ELF-1 (cell line): ENCODE measurements at regions not wholly inside any gene's neighbourhood (a gene's known extent, or its start where the extent isn't known, plus 50 kb on each side); places are given as distances from the start of the nearest gene placed in this dataset.

ENCODE experiments used
- DNase-seq: peaks from one replicate; pipeline ENCODE4 v3.0.0-alpha.2; 2016; ENCODE audit warnings: low read depth, low spot score

DNA sequence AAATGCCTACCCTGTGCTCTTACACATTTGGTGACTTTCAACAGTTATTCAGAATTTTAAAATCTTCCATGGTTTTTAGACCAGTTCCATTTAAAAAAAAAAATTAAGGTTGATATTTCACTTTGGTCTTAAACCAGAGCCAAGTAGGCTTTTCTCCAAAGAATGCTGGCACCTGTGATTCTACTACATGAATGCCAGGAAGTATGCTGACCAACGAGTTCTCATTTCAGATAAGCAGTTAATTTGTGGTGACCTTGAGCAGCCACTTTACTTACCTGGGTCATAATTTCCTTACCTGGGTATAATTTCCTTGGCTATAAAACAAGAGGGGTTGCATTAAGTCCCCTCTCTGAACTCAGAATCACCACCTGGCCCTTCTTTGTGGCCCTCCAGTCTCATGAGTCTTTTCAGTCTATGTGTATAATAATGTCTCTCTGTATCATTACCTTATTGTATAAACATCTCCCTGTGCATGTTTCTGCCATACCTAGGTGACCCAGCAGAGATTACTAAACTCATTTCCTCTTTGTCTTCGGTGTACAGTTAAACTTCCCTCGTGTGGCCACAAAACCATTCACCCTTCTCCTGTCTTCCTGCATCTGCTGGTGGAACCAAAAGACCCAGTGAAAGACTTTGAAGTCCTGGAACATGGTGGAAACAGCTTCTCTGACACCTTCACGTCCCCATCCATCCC, 139.1 kb upstream of the DPT start:
- DNase-seq = no peak

DNA sequence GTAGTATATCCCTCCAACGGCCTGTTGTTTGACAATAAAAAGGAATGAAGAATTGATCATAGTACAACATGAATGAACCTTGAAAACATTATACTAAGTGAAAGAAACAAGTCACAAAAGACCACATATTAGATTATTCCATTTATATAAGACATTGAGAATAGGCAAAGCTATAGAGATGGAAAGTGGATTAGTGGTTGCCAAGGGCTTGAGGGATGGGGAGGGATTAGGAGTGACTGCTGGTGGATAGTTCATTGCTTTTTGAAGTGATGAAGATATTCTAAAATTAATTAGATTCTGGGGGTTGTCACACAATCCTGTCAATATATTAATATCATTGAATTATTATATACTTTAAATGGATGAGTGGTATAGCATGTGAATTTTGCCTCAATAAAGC, 142.5 kb upstream of the DPT start:
- DNase-seq = no peak

DNA sequence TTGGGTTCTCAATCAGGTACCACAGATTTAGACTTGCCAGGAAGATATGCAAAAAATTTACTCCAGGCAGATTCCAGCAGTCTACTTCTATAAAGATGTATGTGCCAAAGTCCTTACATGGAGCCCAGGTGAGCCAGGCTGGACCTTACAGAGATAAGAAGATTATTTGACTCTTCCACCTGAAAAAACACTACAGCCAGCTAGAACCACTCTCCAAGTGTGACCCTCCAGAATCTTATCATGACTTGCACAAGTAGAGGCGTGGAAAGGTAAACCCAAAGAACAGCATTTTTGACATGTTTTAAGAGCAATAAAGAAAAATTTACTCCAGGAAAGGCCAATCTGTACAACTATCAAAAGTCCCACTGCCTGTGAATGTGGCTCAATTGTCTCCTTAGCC, 146.8 kb upstream of the DPT start:
- DNase-seq = no peak

DNA sequence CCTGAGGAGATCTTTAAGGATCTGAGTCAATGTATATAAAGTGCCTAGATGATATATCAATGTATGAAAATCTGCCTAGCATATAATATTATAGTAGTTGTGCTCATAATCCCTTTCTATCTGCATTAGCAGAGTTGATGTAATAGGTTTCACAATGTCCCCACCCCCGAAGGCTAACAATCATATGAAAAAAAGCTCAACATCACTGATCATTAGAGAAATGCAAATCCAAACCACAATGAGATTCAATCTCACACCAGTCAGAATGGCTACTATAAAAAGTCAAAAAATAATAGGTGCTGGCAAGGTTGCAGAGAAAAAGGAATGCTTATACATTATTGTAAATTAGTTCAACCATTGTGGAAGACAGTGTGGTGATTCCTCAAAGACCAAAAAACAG, 147.8 kb upstream of the DPT start:
- no peak for DNase-seq

DNA sequence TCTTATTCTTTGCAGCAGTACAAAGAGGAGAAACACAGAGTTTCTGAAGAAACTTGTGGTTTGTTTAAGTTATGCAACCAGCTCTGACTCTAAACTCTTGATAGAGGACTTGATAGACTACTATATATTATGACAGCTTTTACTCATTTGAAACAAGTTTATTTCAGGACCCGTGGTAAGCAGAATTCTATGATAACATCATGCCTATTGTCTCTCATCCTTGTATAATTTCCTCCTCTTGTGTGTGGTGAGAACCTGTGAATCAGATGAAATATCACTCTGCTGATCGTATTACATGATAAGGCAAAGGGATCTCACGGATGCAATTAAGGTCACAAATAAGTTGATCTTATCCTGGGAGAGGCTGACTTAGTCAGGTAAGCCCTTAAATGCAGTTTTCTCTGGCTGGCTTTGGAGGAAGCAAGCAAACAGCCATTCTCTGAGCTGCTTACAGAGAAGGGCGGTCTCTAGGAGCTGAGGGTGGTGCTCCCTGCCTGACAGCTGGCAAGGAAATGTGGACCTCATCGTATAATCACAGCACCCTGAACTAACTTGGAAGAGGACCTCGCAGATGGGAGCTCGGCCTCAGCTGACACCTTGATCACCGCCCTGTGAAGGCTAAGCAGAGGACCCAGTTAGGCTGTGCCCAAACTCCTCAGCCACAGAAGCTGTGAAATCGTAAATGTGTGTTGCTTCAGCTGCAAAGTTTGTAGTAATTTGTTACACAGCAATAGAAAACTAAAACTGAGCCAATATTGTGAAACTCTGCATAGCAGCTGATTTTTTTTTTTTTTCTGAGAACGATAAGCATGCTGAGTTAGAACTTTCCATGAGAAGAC, 151.1 kb upstream of the DPT start:
- DNase-seq = no peak

DNA sequence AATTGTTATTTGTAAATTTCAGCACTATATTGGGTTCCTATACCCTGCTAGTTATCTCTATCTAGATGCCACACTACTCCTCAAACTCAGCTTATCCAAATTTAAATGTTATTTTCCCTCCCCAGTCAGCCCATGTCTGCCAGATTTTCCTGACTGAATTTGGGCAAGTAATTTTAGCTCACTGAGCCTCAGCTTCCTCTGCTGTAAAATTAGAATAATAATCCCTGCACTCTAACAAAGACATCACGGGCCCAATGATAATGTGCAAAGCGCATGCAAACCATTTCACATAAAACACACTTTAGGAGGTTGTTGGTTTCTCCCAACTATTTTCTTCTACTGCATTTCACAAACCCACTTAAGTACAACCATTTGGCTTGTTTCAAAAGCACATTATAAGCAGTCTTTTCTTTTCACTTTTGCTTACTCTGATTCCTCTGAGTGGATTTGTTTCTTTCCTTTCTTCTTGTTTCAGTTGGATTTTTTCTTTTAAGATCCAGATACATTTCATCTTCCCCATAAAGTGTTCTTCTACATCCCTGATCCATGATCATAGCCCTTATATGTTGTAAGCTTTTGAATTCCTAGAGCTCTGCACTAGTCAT, 152.8 kb upstream of the DPT start:
- DNase-seq = no peak

DNA sequence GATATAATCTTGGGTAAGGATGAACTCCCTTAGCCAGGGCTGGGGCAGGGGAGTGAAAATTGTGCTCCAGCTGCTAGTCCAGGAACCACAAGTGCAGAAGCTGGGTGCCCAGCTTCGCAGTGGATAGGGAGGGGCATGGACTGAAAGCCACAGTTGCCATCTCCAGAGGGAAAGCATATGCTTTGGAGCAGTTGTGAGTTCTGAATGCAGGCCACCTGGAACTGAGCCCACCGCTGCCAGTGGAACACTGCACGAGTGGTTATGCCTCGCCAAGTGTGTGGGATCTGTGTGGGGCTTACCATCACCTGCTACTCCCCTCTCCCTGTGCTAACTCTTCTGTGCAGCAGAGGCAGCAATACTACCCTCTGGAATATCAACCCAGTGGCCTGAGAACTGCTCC, 158.4 kb upstream of the DPT start:
- no peak for DNase-seq

DNA sequence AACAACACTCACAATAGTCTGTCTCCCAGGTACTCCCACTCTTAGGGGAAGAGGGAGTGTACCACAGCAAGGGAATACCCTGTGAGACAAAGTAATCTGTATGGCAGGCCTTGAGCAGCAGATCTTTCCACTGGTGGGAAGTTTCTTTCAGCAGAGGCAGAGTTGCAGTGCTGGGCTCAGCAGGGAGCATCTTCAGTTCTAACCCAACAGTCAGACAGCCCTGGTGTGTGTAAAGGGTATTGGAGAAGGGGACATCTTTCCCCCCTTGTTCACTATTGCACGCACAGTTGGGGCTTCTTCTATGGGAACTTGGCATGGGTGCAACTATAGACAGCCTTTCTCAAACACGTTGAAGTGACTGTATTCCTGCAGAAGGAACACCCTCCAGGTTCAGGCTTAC, 159.4 kb upstream of the DPT start:
- no peak for DNase-seq

DNA sequence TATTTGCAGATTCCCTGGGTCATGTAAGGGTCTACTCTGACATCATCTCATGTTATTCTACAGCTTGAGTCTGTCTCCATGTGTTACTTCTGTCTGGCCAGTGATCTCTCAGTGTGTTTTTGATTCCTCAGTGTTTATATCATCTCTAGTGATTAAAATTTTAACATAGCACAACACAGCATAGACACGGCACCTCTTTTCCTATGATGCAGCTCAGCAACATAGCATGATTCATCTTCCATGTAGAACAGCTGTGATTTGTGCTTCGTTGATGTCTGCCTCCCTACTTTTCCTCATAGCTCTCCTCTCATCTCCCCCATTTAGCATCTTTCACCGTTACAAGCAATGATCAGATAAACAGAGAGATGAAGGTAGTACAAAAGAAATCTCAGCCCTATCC, 163.9 kb upstream of the DPT start:
- DNase-seq = no peak

DNA sequence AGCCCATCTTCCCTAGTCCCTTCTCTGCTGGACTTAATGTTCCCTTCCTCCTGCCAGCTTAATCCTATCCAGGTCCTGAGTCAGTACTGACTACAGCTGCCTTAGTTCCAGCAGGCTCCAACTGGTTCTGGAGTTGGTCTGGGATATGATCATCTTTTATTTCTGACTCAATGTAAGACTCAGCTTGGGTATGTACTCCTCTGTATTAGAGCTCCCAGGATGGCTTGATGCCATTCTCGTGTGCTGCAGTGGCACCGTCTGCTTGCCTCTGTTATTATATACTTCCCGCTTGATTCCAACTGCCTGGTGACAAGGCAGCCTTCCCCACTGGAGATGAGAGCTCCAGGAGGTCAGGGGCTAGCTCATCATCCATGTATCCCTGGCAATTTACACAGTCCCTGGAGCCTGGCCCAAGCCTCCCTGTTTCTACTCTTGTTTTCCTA, 164.4 kb upstream of the DPT start:
- no peak for DNase-seq

DNA sequence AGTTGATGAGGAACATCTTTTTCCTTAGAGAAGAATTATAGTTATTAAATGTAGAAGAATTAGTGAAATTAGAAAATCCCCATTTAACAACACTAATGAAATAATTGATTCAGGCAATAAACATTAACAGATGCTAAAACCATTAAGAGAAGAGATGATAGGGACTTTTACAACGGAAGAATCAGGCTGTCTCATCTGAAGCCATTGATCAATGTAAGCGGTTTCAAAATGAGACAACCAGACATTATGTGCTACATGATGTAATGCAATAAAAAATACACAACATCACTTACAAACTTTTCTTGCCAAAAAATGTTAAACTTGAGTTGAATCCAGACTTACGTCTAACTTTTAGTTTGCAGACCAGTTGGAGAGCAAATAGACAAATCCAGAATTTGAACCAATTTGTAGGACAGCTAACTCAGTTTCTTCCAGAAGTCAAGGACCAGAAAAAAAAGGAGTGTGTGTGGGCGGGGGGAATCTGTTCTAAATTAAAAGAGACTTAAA, 165.4 kb upstream of the DPT start:
- no peak for DNase-seq

DNA sequence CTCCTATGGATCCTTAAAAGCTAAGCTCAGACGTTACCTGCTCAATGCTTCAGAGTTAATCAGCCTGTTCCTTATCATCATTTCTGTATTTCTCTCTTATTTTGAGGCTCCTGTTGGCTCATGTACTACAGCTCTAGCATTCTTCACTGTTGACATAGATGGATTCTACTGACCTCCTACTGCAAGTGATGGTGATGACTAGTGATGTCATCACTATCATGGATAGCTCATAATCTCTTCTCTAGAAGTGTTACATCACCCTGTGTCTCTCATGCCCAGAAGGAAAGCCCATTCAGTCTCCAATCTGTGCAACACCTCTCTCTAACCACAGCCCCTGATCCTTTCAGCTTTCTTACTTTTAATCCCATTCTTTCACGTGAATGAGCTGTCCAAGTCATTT, 168.2 kb upstream of the DPT start:
- DNase-seq = no peak

DNA sequence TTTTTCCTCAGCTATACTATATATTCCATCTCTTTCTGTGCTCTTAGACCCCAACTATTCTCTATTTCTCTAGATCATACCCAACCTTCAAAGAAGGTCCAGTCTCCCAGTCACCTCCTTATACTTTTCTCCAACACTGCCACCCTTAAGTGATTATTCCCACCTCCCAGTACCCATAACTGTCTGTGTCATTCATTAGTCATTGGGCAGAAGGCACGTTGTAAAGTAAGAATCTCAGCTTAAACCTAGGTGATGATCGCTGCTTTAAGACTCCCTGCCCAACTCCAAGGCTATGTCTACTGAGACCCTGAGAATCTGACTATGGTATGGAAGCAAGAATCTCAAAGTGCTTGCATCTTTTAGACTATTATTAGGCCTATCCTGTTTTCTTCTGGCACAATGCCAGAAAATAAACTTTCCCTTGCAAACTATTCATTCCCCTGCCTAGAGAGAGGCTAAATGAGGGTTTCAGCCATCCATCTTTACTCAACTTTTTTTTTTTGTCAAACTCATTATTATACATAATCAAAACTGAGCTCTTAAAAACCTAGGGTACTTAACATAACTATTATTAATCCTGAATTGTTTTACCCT, 174.3 kb upstream of the DPT start:
- no peak for DNase-seq

DNA sequence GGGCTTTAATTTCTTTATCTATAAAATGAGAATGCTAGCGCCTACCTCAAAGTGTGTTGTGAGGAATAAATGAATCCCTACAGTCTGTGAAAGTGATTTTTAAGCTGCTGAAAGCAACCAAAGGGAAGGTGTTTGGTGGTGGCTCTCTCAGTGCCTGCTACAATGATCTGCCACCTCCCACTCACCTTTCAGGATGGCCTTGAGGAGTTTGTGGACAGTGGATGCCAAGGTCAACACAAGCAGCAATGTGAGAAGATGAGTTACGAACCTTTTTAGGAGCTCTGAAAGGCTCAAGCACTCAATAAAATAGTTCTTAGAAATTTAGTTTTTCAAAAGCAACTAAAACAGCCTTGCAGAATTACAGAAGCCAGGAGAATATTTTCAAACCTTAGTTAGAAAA, 176.6 kb upstream of the DPT start:
- no peak for DNase-seq

DNA sequence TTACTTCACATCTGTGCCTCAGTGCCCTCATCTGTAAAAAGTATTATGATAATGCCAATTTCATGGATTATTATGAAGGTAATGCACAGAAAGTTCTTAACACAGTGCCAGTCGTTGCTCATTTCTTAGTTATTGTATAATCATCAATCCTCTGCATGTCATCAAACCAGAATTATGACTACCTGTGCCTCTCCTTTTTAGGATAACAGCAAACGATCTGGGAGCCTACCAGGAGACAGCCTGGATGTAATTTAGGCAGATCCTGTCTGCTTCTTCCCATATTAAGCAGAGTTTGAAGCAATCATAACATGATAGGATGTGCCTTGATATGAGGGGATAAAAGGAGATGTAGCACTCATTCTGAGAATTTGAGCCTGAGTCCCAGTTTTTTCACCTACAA, 177.4 kb upstream of the DPT start:
- no peak for DNase-seq

DNA sequence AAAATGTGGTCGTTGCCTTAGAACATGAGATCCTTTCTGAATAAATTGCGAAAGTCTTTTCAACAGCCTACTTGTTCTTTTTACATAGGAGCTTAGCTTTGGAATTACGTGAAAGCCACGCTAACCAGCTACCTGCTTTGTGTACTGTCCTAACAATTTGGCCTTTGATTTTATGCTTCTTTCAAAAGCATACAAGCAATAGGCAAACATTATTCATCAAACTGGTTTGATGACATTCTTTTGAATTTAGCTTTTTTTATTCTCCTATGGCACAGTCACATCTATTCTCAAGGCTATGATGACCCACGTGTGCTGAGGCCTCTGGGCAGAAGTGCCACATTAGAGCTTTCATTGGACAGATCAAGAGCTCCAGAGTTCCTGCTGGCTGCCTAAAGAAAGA, 178.0 kb upstream of the DPT start:
- DNase-seq = no peak

DNA sequence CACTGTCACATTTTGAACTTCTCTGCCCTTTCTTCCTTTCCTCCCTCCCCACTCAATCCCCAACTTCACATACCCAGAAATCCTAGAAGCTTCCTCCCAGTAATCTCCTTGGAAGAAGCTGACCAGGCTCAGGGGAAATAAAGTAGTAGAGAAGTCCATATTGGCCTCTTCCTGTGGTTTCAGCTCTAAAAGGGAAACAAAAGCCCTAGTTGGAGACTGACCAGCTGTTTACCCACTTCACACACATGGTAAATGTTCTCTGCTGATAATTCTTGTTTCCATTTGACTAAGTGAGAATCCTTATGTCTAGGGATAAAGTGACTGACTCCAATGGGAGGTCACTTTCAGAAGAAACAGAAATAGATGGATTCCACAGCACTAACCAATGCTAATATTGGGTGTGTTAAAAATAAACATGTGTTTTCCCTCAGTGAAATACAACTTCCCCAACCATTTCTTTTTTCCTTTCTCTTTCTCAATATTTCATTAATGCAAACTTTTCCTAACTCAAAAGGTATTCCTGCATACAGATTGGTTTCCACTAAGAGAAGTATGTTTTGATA, 178.9 kb upstream of the DPT start:
- no peak for DNase-seq

DNA sequence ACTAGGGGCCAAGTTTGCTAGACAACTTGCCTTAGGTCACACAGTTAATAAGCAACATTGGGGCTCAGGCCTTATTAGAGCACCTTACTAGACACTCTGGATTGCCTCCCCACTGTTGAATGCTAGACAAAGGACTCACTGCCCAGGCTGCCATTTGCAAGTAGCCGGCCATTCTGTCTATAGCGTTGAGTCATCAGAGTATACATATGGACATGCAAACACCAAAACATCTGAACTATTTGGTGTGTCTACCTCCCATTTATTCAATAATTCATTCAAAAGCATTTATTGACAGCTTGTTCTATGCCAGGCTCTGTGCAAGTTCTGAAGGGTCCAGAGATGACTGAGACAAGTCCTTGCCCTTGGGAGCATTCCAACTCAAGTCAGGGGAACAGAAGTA, 181.4 kb upstream of the DPT start:
- no peak for DNase-seq

DNA sequence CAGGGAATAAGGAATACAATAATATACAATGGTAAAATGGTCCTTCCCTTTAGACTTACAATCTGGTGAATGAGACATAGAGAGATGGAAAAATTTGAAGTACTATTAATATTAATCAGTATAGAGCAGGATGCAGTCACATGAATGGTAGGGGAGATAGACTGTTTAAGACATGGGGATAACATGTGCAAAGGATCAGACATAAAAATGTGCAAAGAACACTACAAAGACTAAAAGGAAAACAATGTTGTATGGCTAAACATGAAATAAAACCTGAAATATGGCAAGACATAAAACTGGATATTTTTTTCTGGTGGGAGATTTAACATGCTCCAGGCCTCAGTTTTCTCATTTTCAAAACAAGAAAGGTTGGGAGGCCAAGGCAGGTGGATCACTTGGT, 182.4 kb upstream of the DPT start:
- DNase-seq = no peak

DNA sequence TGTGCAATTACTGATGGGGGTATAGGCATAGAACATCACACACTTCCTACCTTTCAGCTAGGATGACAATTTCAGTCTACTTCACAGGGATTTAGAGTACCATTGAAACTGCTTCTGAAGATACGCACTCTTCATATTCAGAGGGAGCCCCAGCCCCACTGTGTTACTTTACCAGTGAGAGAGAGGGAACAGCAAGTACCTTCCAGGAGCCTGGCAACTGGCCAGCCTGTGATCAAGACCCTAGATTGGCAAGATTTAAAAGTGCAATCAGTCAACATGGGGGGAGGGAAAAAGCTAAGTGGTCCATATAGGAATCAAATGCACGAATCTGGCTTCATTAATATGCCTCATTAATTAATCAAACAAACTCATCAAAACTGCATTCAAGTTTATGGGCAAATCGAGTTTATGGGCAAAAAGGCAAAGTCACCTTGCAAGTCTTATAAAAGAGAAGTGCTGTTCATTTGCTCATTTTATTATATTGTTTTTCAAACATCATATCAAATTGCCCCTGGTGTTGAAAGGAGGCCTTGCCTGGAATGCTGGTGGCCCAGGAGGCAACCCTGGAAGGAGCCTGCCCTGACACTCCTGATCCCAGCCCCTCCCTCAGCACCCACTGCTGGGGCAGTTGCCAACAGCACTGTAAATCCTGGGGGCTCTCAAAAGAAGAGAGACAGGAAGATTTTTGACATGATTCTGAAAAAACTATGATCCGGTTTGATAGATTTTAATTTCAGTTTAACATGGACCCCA, 184.9 kb upstream of the DPT start:
- no peak for DNase-seq

DNA sequence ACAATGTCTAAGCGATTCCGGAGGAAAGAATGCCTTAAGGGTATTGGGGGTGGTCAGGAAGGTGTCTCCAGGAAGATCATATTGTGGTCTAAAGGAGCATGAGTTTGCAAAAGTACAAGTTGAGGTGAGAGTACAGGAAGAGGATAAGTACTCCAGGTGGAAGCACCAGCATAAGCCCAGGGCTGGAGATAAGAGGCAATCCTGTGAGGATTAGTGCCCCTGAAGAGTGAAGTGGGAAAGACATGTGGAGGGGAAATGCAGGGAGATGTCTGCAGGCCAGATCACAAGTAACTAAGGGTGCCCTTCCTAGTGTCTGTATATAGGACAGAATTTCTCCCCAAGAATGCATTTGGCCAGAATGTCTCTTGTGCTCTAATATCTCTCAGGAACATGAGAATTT, 188.3 kb upstream of the DPT start:
- no peak for DNase-seq
